Immature natural killer cell (primary cell): ENCODE measurements at regions not wholly inside any gene's neighbourhood (a gene's known extent, or its start where the extent isn't known, plus 50 kb on each side); places are given as distances from the start of the nearest gene placed in this dataset.

Experiments
- DNase-seq, 3 donors: peaks; one replicate each; pipeline ENCODE4 v3.0.0; 2022; ENCODE audit warnings: mixed read lengths in 1 of 3
- H3K27ac Mint-ChIP-seq, 6 donors: one replicate each; pipeline ENCODE4 v1.8.0; 2020; ENCODE audit warnings: mixed read lengths in 6 of 6, mild to moderate bottlenecking in 5 of 6, inconsistent platforms in 4 of 6, moderate library complexity in 3 of 6
- H3K27me3 Mint-ChIP-seq, 3 donors: one replicate each; pipeline ENCODE4 v1.8.0; 2020 to 2021; ENCODE audit warnings: low read depth in 3 of 3, mild to moderate bottlenecking in 3 of 3, mixed read lengths in 3 of 3, moderate library complexity in 3 of 3, inconsistent platforms in 1 of 3
- H3K36me3 Mint-ChIP-seq, 3 donors: one replicate each; pipeline ENCODE4 v1.8.0; 2020; ENCODE audit warnings: mixed read lengths in 3 of 3, inconsistent platforms in 2 of 3, mild to moderate bottlenecking in 2 of 3
- H3K4me1 Mint-ChIP-seq, 2 donors: one replicate each; pipeline ENCODE4 v1.8.0; 2020; ENCODE audit warnings: inconsistent platforms in 2 of 2, mild to moderate bottlenecking in 2 of 2, mixed read lengths in 2 of 2, moderate library complexity in 1 of 2
- H3K4me3 Mint-ChIP-seq, 5 donors: one replicate each; pipeline ENCODE4 v1.8.0; 2020; ENCODE audit warnings: mild to moderate bottlenecking in 5 of 5, mixed read lengths in 5 of 5, inconsistent platforms in 3 of 5, moderate library complexity in 3 of 5
- H3K9me3 Mint-ChIP-seq, 6 donors: one replicate each; pipeline ENCODE4 v1.8.0; 2020; ENCODE audit warnings: mild to moderate bottlenecking in 6 of 6, mixed read lengths in 6 of 6, inconsistent platforms in 4 of 6, moderate library complexity in 3 of 6

DNA sequence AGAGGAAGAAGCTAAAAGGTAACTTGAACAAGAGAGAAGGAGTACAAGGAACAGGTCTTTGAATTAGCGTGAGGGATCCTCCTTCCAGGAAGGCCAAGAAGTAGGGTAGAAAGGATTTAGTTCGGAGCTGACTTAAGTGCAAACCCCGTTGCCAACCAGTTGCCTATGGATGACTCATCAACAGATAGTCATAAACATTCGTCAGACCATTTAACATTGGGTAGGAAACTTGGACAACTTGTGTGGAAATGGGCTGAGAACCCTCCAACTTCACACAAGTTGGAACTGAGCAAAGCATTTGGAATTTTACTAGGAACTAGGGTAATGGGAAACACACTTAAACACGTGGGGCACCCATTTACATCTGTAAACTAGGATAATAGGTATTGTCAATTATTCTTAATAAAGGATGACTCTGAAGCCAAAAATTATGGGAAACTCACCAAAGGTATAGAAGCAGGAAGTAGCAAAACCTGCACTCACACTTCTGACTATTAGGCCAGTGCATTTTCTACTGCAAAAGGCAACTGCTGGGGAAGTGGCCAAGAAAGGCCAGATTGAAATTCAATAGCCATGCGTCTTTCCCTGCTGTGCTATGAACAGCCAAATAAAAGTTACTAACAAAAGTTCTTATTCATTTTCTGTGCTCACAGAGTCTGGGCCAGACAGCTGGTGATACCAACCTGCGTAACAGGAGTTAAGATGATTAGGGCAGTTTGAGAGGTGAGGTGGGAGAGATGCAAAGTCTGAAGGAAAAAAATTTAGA is 174.5 kb upstream of the TMC3 start:
- H3K4me3 Mint-ChIP-seq, result no peak overlapping the region
- H3K27me3 Mint-ChIP-seq, result peaks cover 2 to 8% (median 5%) of the 10 kb centered on the region in 3 donors
- peaks cover 0 to 2% (median 0%) of the 10 kb centered on the region in 6 donors for H3K9me3 Mint-ChIP-seq
- H3K36me3 Mint-ChIP-seq, result no peaks in the 10 kb centered on the region
- no peak overlapping the region for H3K27ac Mint-ChIP-seq
- no peak for DNase-seq
- no peaks in the 10 kb centered on the region for H3K4me1 Mint-ChIP-seq

- no peak overlapping the region for H3K4me3 Mint-ChIP-seq
Measured at GRCh38 chr15:81547521-81548132, 173.6 kb upstream of the TMC3 start.

DNA sequence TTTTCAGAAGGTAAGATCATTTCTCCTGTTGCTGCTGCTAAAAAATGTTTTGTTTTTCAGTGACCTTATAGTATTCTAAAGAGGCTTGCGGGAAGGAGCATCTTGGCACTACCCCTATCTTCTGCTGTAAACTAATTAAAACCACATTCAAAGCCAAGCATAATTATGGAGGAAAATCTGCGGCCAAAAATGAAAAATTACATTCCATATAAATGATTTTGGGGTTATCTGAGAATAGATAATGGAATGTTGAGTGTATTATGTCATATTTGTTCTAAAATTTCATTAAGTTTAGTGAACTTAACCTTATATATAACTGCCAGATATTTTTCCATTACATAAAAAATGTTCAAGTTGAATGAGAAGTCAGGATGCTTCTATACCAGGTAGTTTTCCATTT is 170.4 kb upstream of the TMC3 start:
- H3K4me1 Mint-ChIP-seq, result no peaks in the 10 kb centered on the region
- peaks cover 0 to 2% (median 0%) of the 10 kb centered on the region in 6 donors for H3K9me3 Mint-ChIP-seq
- H3K36me3 Mint-ChIP-seq, result no peaks in the 10 kb centered on the region
- H3K27me3 Mint-ChIP-seq, result peaks cover 0 to 5% (median 3%) of the 10 kb centered on the region in 3 donors
- DNase-seq, result no peak
- H3K27ac Mint-ChIP-seq, result no peak overlapping the region
- H3K4me3 Mint-ChIP-seq, result no peak overlapping the region

More at GRCh38 chr15:81547521-81548132, 173.6 kb upstream of the TMC3 start:
- H3K4me1 Mint-ChIP-seq, result no peaks in the 10 kb centered on the region
- no peaks in the 10 kb centered on the region for H3K36me3 Mint-ChIP-seq
- H3K27ac Mint-ChIP-seq, result no peak overlapping the region
- H3K9me3 Mint-ChIP-seq, result peaks cover 0 to 2% (median 0%) of the 10 kb centered on the region in 6 donors
- peaks cover 3 to 6% (median 5%) of the 10 kb centered on the region in 3 donors for H3K27me3 Mint-ChIP-seq
- no peak for DNase-seq

DNA sequence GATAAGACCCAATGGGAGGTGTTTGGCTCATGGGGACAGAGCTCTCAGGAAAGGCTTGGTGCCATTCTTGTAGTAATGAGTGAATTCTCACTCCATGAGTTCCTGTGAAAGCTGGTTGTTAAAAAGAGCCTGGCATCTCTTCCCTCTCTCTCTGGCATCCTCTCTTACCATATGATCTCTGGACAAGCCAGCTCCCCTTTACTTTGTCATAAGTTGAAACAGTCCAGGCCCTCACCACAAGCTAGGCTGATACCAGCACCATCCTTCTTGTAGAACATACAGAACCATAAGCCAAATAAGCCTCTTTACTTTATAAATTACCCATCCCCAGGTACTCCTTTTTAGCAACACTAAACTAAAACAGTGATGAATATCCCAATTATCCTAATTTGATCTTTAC is 166.9 kb upstream of the TMC3 start:
- Mint-ChIP-seq H3K4me3 (no peak overlapping the region), H3K27me3 (peaks cover 0 to 9% (median 3%) of the 10 kb centered on the region in 3 donors), H3K27ac (no peak overlapping the region), H3K9me3 (peaks cover 0 to 3% (median 0%) of the 10 kb centered on the region in 6 donors), H3K36me3 (no peaks in the 10 kb centered on the region), H3K4me1 (no peaks in the 10 kb centered on the region)
- DNase-seq, result no peak

DNA sequence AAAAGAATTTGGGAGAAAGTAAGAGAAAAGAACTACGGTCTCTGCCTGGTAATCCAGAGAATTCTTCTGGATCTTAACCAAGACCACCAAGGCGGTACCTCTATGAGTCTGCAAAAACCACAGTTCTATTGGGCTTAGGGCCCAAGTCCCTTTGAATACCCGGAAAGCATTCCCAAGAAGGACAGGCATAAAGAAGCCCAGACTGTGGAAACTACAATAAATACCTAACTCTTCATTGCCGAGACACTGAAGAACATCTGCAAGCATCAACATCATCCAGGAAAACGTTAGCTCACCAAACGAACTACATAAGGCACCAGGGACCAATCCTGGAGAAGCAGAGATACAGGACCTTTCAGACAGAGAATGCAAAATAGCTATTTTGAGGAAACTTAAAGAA is 162.3 kb upstream of the TMC3 start:
- Mint-ChIP-seq H3K9me3 (peaks cover 0 to 1% (median 0%) of the 10 kb centered on the region in 6 donors), H3K4me1 (no peaks in the 10 kb centered on the region), H3K27ac (no peak overlapping the region), H3K4me3 (no peak overlapping the region), H3K36me3 (no peaks in the 10 kb centered on the region), H3K27me3 (peaks cover 1 to 18% (median 2%) of the 10 kb centered on the region in 3 donors)
- no peak for DNase-seq

- DNase-seq, result no peak
- Mint-ChIP-seq H3K27me3 (peaks cover 0 to 18% (median 4%) of the 10 kb centered on the region in 3 donors), H3K36me3 (no peaks in the 10 kb centered on the region), H3K4me1 (no peaks in the 10 kb centered on the region), H3K4me3 (no peak overlapping the region), H3K9me3 (peaks cover 0 to 1% (median 0%) of the 10 kb centered on the region in 6 donors), H3K27ac (no peak overlapping the region)
Measured at GRCh38 chr15:81534124-81534523, 160.1 kb upstream of the TMC3 start.

DNA sequence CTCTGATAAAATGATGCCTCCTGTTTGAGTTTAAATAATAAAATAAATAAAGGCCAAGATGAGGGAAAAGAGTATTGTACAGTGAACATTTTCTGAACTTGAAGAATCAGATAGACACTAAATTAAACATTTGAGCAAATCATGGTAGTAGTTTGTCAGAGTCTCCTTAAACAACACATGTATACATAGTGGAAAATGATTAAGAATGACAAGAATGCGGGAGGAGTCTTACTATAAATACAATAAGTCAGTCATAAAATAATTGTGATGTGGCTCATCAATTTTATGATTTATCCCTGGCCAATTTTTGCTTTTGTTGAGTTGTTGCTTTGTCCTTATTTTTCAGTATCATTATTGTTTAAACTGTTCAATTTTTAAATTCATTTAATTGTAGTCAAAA is 158.0 kb upstream of the TMC3 start:
- no peak overlapping the region for H3K4me3 Mint-ChIP-seq
- peaks cover 2 to 13% (median 6%) of the 10 kb centered on the region in 3 donors for H3K27me3 Mint-ChIP-seq
- H3K27ac Mint-ChIP-seq, result no peak overlapping the region

DNA sequence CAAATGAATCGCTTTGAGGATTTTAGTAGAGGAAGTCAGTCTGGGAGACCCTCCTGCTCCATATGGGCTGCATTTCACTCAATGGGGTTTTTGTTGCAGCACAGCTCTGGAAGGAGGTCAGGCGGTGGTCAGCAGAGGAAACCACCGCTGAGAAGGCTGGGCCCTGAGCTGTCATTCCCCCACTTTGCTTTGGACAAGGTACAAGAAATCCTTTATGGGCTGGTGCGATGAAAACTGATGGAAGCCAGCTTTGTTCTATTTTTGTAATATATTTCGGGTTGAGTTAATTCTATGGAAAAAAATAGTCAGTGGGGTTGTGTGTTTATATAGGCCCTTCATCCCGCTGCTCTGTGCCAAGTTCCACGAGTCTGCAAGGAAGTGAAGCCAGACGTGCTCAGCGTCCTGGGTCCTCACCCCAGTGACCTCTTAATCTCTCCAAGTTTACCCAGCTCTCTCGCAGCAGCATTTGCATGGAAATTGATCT is 157.1 kb upstream of the TMC3 start:
- H3K27me3 Mint-ChIP-seq, result peaks cover 2 to 12% (median 6%) of the 10 kb centered on the region in 3 donors

More for the DNA sequence above, 158.0 kb upstream of the TMC3 start:
- Mint-ChIP-seq H3K4me1 (no peaks in the 10 kb centered on the region), H3K9me3 (no peaks in the 10 kb centered on the region), H3K36me3 (no peaks in the 10 kb centered on the region)
- no peak for DNase-seq

GRCh38 chr15:81530271-81530691 is 156.3 kb upstream of the TMC3 start:
- no peaks in the 10 kb centered on the region for H3K9me3 Mint-ChIP-seq
- H3K27ac Mint-ChIP-seq, result no peak overlapping the region
- no peak overlapping the region for H3K4me3 Mint-ChIP-seq
- peaks cover 2 to 11% (median 6%) of the 10 kb centered on the region in 3 donors for H3K27me3 Mint-ChIP-seq
- DNase-seq, result no peak
- no peaks in the 10 kb centered on the region for H3K36me3 Mint-ChIP-seq
- H3K4me1 Mint-ChIP-seq, result no peaks in the 10 kb centered on the region

More for the DNA sequence above, 157.1 kb upstream of the TMC3 start:
- no peak for DNase-seq
- Mint-ChIP-seq H3K27ac (no peak overlapping the region), H3K36me3 (no peaks in the 10 kb centered on the region), H3K4me1 (no peaks in the 10 kb centered on the region), H3K4me3 (no peak overlapping the region), H3K9me3 (no peaks in the 10 kb centered on the region)

GRCh38 chr15:81529481-81529880 is 155.5 kb upstream of the TMC3 start:
- Mint-ChIP-seq H3K27ac (no peak overlapping the region), H3K36me3 (no peaks in the 10 kb centered on the region), H3K4me1 (no peaks in the 10 kb centered on the region), H3K9me3 (no peaks in the 10 kb centered on the region), H3K4me3 (no peak overlapping the region), H3K27me3 (peaks cover 2 to 6% (median 3%) of the 10 kb centered on the region in 3 donors)
- DNase-seq, result no peak

GRCh38 chr15:81526029-81526428 is 152.0 kb upstream of the TMC3 start:
- no peak for DNase-seq
- Mint-ChIP-seq H3K27me3 (peaks cover 2 to 3% (median 2%) of the 10 kb centered on the region in 3 donors), H3K27ac (no peak overlapping the region), H3K36me3 (no peaks in the 10 kb centered on the region), H3K4me1 (no peaks in the 10 kb centered on the region), H3K4me3 (no peak overlapping the region), H3K9me3 (no peaks in the 10 kb centered on the region)

- Mint-ChIP-seq H3K27me3 (peaks cover 2% of the 10 kb centered on the region in 3 donors), H3K36me3 (no peaks in the 10 kb centered on the region), H3K9me3 (no peaks in the 10 kb centered on the region), H3K4me3 (no peak overlapping the region), H3K4me1 (no peaks in the 10 kb centered on the region), H3K27ac (no peak overlapping the region)
- DNase-seq, result no peak
Measured at GRCh38 chr15:81524496-81524895, 150.5 kb upstream of the TMC3 start.

DNA sequence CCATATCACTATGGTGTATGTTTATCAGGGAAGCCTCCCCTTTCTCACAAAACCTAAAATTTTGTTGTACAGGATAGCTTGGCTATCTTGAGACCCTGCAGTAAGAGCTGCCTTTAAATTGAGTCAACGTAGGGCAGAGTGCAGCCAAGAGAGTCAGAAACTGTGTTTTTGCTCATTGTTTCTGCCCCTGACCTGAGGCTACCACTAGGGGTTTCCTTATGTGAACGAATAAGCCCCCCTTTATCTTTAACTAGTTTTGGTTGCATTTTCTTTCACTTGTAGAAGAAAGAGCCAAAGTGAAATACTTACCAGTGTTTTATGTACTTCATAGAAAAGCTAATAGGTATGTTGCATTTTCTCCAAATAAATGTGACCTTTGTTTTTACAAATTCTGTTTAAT is 149.9 kb upstream of the TMC3 start:
- no peaks in the 10 kb centered on the region for H3K9me3 Mint-ChIP-seq
- DNase-seq, result no peak
- peaks cover 2 to 5% (median 4%) of the 10 kb centered on the region in 3 donors for H3K27me3 Mint-ChIP-seq
- H3K4me3 Mint-ChIP-seq, result no peak overlapping the region
- H3K4me1 Mint-ChIP-seq, result no peaks in the 10 kb centered on the region
- no peaks in the 10 kb centered on the region for H3K36me3 Mint-ChIP-seq
- H3K27ac Mint-ChIP-seq, result no peak overlapping the region

GRCh38 chr15:81520480-81520879 is 146.5 kb upstream of the TMC3 start:
- H3K27ac Mint-ChIP-seq, result no peak overlapping the region
- H3K9me3 Mint-ChIP-seq, result no peaks in the 10 kb centered on the region
- H3K4me1 Mint-ChIP-seq, result no peaks in the 10 kb centered on the region
- no peaks in the 10 kb centered on the region for H3K36me3 Mint-ChIP-seq
- peaks cover 0 to 5% (median 1%) of the 10 kb centered on the region in 3 donors for H3K27me3 Mint-ChIP-seq
- no peak for DNase-seq
- H3K4me3 Mint-ChIP-seq, result no peak overlapping the region
